ENCODE measurements at regions not wholly inside any gene's neighbourhood (a gene's known extent, or its start where the extent isn't known, plus 50 kb on each side); places are given as distances from the start of the nearest gene placed in this dataset.
"Not testable (repeated sequence)": the region's sequence is repeated elsewhere in the genome, so short reads cannot be mapped to it uniquely, and the experiment has no call there.

DNA sequence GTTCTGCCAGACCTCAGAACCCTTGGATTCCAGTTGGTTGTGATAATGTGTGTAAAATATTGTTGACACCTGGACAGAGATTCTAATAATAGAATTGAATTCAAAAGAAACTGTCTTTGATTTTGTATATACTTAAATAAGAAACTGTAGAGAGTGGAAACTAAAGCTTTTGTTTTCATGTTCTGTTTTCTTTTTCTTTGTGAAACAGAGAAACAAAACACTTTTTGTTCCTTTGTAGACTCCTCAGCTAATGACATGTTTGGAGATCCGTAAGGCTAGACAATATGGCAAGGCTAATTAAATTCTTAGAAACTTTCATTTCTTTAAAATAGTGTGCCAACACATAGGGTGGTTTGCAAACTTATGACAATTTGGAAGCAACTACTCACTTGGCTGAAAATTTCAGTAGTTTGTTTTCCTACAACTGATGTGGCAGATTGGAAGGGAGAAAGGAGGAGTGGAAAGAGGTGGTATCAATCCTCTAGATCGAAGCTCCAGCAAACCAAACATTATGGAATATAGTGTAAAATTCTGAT lies 90.9 kb upstream of the FAT1 start:
- no peak for DNase-seq

DNA sequence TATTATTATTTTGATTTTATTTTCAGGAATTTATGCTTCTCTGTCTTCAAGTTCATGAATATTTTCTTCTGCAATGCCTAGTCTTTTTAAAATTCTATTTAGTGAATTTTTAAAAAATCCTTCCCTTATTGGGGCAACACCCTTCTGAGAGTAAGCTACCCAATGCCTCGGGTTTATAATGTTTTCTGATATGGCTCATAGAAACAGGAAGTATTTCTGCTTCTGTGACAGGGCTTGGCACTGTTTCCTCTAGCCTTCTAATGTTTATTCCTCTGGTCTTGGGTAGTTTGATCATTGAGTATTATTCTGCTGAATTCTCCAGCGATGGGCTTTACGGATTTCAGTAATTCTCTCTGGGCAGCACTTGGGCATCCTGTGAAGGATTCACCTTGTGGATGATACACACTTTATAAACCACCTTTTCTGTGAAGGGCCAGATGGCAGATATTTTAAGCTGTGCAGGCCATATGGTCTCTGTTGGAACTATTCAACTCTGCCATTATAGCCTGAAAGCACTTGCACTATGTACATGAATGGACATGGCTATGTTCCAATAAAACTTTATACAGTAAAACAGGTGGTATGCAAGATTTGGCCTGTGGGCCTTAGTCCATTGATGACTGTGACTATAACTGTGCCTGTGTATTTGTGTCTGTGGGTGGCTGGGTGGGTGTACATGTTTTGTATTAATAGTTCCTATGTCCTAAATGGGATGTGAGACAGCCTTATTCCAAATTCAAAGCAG lies 95.9 kb upstream of the FAT1 start:
- DNase-seq: no peak

DNA sequence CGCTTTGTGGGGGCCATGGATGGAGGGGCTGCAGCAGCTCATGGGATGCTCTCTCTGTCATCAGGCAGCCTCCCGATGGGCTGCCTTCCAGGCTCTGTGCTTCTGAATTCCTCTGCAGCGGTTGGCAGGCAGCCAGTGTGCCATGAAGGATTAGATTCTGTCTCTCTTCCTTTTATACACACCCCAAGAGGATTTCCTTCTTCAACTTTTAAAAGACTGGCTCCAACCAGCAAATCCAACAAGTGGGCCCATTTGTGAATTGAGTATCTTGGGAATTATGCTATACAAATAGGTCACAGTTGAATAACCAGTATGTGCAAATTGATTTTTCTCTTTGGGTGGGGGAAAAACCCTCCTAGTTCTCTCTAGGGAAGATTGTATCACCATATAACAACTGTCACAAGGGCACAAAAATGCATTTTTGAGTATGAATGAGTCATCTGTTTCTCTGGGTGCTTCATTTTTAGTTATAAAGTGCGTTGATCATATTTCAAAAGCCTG lies 96.8 kb upstream of the FAT1 start:
- DNase-seq: no peak

DNA sequence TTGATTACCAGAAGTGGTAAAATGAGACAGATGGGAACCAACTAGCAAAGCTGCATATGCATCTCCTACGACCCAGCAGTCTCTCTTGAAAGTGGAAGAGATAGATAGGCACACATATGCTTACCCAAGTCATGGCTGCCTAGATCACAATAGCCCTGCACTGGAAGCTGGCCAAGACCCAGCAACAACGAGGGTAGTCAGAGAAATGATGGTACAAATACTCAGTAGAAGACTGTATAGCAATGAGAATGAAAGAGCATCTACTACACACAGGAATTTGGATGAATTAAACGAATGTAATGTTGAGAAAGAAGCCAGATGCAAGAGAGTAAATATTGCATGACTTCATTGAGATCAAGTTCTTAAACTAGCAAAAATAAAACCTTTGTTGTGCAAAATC lies 100.3 kb upstream of the FAT1 start:
- no peak for DNase-seq

DNA sequence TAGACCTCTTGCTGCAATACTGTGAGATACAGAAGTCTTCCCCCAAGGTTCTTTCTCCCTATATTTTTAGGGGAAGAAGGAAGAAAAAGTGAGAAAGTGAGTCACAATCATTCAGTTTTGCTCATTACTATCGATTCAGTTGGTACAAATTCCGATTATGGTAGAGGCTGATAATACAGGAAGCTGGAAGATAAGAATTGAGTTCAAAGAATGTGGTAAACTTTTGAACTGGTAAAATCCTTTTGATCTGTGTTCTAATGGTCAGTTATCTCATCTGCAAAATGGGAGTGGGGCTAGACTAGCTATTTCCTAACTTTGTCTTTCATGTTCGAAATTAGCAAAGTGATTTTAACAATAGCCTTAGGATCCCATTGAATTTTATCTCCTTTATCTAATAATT lies 101.4 kb upstream of the FAT1 start:
- DNase-seq: no peak

DNA sequence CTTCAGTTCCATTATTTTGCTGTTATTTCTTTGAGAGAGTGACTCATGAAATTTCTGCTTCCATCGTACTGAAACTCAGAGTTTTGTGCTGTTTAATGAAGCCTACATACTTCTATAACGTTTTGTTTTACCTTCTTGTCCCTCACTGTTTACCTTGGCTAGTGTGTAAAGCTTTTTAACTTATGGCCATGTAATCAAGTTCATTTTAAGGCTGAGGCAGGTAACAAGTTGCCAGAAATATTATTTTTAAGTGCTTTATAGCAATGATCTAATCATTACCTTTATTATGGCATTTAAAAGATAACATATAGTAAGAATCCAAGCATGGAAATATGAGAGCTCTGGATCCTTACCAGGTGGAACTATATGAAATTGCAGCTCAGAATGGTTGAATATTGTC lies 102.3 kb upstream of the FAT1 start:
- no peak for DNase-seq

DNA sequence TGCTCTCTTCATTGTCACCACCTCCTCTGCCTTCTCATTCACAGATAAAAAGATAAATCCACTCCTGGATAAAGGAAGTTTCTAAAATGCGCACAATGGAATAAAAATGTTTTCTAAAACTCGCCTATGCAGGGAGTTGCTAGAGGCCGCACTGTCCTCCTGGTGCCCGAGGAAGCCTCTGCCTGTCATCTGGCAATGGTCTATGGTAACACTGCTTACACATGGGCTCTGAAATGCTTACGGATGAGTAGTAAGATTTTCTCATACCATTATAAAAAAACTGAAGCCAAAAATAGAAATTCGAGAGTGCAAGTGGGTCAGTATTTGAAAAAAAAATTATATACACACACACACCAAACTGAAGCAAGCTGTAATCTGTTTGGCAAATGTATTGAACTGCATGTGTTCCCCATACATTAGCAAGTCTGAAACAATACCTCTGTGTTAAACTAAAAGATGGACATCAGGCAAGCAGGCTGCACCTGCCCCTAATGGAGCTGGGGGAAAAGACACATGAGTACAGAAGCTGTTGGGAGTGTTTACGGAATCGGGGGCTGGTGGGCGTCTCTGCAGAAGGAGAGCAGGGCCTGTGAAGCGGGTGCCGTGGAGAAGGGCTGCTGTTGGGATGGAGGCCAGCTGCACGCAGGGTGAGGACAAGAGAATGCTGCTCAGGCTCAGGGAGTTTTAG lies 103.3 kb upstream of the FAT1 start:
- DNase-seq: no peak

DNA sequence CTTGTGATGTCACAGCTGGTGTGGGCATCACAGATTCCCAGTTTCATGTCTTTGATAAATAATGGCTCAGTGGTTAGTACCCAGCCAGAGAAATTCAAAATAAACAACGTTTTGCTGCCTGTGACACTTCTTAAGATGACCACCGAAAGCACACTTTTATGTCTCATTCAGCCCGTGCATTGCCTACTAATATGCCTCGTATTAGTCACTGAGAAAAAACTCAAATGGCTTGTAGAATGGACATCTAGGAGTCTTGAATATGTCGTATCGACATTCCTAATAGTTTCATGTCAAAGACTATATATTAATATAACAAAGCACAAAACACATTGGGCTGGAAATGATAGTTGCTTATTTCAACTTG lies 103.9 kb upstream of the FAT1 start:
- no peak for DNase-seq

DNA sequence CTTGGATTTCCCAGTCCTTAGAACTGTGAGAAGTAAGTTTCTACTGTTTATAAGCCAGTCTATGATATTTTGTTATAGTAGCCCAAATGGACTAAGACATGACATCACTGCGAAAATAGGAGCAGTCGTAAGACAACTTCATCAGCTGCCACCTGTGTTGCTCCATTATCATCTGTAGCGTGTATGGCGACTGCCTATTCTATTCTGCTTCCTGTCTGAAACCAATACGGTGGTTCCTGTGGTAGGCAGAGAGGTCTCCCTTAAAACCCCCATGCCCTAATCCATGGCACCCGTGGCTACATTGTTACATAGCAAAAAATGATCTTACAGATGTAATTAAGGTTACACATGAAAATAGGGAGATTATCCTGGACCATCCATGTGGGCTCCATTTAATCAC lies 105.4 kb upstream of the FAT1 start:
- DNase-seq: no peak

DNA sequence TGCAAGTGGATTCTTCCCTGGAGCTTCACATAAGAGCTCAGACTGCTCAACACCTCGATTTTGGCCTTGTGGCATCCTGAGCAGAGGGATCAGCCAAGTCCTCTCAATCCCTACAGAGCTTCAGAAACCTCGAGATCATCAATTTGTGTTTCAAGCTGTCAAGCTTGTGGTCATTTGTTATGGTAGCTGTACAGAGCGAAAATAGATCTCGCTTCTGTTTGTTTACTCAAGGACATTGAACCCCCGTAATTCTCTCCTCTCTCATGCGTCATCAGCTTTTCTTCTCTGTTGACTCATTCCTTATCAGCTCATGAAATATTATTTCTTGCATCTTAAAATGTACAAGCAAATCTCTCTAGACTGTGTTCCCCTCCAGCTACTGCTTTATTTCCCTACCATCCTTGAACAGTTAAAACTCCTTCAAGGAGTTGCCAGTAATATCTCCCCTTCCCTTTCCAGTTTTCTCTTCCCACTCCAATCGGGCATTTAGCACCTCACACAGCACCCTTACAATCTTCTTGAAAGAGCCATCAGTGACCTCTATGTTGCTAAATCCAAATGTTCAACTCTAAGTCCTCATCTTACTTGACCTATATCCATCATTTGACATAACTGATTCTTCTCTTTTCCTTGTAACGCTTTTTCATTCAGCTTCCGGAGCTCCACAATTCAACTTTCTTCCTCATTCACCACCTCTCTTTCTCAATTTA lies 106.2 kb upstream of the FAT1 start:
- no peak for DNase-seq

DNA sequence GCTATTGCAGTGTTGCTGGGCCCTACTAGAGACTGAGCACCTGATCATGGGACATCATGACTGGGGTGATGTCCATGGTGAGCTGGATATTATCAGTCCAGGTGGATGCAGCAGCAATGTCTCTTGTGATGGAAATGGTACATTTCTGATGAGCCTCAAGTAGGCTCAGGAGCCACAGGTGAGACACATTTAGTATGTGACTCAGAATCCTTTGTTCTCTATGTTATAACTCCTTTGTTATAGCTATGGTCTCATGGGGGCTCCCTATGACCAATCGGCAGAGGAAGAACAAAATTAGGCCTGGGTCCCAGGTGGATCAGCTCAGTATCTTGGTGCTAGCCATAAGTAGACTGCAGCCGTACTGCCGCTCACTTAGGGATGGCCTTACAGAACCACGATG lies 107.9 kb upstream of the FAT1 start:
- no peak for DNase-seq

DNA sequence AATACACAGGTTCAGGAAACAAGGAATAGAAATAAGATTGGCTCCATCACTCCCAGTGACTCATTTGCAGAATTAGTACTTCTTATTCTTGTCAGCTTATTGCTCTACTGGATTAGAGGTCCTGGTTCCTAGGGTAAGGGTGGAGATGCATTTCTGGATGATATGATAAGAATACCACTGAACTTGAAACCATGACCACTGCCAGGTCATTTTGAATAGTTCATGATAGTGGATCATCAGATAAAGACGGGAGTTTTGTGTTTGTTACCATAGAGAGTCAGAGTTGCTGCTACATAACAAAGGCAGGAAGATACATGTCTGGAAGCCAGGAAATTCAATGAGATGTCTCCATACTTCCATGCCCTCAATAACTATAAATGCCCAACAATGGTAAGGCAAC lies 109.2 kb upstream of the FAT1 start:
- no peak for DNase-seq

DNA sequence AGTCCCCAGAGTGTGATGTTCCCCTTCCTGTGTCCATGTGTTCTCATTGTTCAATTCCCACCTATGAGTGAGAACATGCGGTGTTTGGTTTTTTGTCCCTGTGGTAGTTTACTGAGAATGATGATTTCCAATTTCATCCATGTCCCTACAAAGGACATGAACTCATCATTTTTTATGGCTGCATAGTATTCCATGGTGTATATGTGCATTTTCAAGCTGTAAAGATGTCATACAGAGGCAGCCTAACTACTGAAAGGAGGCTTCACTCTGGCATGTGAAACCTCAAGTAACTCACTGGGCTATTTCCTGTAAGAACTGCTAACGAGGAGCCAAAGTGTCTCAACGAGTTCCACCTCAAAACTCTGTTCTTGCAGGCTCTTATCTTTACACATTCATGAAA lies 113.8 kb upstream of the FAT1 start:
- DNase-seq: not testable (repeated sequence)

DNA sequence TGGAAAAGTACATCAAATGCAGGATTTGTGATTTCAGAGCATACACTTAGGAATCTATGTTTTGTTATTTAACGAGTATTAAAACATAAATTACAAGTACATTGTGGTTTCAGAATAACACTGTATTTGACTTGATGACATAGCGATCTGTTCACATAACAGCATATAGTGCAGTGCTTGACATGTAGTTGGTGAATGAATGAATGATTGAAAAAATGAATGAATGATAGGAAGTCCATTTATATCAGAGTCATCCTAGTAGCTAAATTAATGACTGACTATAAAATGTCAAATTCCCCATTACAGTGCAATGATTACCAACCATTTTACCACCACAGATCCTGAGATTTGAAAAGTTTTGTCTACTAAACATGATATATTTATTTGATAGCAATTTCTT lies 114.6 kb upstream of the FAT1 start:
- no peak for DNase-seq

DNA sequence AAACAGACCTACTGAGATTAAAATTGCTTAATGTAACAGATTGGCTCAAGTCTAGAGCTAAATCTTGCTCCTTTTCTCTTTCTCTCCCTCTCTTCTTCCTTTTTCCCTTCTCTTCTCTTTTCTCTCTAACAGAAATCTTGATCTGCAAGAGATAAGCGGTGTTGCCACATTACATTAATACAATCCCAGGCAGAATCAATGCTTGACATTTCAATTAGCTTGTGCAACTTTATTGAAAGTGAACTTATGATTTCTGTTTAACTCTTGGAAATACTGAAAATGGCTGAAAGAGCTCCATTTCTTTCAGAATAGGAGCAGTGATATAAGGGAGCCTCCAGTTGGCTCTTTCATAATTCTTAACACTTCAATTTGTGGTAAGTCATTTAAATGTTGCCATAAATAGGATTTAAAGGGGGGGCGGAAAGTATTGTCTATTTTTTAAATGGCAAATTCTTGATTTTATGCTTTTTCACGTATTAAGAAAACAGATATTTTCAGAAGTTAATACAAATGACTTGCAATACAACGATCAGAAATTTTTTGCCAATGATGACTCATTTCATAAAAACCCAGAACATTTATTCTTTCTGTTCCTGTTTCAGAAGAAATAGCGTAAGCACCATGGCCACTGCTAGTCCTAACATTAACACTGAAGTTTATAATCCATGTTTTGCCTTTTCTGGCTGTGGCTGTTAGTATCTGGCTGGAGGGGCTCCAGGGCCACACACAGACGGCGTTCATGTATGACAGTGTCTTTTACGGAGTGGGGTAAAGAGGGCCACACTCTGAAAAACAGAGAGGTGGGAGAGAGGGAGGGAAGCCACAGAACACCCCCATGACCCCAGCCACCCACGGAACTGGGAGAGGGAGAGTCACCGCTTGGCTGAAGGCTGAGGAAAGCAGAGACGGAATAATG lies 115.7 kb upstream of the FAT1 start:
- DNase-seq: no peak

DNA sequence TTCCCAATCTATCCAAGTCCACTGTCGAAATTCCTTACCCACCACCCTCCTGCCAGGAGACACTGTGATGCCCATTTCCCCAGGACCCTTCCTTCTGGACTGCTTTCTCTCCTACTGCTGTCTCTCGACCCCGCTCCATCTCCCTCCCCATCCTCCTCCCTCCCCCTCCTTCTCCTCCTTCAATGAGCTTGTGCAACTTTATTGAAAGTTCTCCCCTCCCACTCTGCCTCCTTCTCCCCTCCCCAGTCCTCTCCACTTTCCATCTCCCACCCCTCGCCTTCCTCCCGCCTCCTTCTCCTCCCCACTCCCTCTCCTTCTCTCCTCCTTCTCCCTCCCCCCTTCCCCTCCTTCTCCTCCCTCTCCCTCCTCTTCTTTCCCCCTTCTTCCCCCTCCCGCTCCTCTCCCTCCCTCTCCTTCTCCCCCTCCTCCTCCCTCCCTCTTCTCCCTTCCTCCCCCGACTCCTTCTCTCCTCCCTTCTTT lies 116.6 kb upstream of the FAT1 start:
- DNase-seq: no peak

DNA sequence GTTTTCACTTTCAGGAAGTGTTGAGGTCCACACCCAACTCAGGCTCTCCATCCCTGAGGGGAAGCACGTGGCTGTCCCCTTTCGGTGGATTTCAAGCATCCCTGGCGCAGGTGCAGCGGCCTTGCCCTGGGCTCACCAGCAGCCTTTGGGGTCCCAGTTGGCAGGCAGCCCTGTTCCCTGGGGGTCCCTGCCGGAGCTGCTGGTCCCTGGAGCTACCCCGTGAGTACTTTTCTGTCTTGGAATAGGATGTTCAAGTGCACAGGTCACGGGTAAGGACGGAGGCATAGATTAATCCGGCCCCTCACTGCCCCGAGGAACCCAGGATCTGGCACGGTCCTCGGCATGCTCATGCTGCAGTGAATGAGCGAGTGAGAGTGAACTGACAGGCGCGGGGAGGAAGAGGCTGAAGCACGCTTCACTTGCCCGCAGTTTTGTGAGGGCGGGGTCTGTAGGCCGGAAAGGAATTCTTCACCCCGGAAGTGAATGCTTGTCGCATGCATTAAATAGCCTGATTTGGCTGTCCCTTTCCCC lies 117.2 kb upstream of the FAT1 start:
- no peak for DNase-seq

DNA sequence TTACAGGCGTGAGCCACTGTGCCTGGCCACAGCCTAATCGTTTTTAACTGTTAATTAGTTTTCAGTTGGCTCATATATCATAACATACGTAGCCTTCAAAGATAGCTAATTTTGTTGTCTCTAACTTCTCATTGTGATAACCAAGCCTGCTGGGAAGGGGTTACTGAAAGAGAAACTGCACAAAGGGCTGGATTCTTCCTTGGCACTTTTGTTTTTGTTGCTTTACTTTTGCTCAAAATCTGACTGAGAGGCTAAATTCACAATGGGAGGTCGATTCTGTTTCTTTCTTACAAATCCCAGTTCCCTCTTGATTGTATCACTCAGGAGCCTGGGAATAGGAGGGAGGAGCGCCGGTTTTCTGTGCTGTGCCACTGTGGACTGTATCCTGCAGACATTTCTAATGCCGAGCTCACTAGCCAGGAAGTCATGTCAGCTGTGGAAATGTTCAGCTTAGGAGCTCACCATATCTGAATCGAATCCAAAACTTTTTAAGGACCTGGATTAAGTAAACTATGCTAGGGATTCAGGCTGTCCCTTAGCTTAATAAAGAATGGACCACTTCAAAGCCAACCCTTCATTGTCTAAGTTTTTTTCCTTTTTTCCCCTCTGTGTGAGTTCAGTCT lies 120.5 kb upstream of the FAT1 start:
- DNase-seq: no peak

DNA sequence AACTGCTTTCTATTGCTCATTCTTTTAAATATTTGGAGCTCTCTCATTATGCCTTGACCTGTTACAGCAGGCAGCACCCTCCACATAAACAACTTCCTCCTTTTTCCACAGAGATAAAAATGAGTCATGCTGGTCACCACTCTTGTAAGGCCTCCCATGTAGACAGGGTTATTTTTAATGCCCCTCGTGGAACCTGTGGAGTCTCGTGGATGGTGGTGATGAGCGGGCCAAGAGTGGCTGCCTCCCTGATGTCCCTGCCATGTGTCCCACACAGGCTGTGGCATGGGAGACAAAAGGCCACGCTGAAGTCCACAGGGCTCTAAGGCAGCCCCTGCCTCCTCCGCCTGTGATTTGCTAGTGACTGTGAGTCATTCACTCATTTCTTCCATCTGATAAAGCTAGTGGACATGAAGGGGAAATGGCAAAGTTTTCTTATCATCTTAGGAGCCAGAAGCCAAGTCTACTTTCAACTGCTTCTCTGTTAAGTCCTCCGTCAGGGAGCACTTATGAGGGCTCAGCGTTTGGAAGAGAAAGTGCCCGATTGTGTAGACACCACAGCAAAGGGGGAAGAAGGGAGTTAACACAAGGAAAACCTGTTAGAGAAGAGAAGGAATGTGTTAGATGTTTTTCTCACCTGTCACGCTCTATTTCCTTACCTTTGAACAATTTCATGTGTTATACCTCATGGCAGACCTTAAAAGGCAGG lies 121.6 kb upstream of the FAT1 start:
- no peak for DNase-seq

DNA sequence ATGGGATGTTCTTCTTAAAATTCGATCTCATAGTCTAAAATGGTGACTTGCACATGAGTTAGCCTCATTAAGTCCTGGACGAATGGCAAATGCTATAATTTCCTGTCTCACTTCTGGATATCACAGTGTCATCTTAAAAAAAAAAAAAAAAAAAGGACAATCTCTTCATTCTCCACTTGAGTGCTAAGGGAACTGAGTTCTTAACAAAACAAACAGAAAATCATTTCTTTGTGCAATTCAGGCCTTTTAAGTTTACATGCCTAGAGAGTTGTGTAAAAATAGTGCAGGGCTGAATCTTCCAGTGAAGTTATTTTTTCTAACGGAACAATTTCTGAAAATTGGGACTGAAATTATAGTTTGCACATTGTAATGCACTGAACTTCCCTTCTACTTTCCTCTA lies 122.8 kb upstream of the FAT1 start:
- DNase-seq: no peak

Measured in CD4-positive, alpha-beta T cell treated with Interleukin-4 for 1 hour (primary cell).